HepG2 (cell line): ENCODE measurements at regions not wholly inside any gene's neighbourhood (a gene's known extent, or its start where the extent isn't known, plus 50 kb on each side); places are given as distances from the start of the nearest gene placed in this dataset.

ENCODE experiments used
- ATAC-seq: fragments of 200-7000 bp; cut with Tn5 transposase; 3 replicates; pipeline ENCODE4 v1.9.1; 2020; ENCODE audit warnings: mild to moderate bottlenecking, moderate library complexity
- BruUV-seq: library from RNA; stranded (reverse); fragments of 400-500 nt; replicated peaks from 2 replicates; lab custom pipeline; 2021; lab: Mats Ljungman, UMichigan
- CTCF ChIA-PET: fragments of 300-600 bp; formaldehyde crosslinking; extraction: SDS; loops from one replicate; lab custom pipeline; 2021; ENCODE audit warnings: low total read pairs, inconsistent platforms, low intra/inter-chr PET ratio; lab: Yijun Ruan, JAX
- POLR2A ChIA-PET: fragments of 350-600 bp; sonication (Branson Sonifier 250); formaldehyde crosslinking; loops from one replicate; lab custom pipeline; 2020; ENCODE audit warnings: antibody characterized with exemption, inconsistent platforms; lab: Yijun Ruan, JAX
- DNase-seq: peaks from one replicate; pipeline ENCODE4 v3.0.0-alpha.2; 2015; ENCODE audit warnings: low spot score
- FAIRE-seq: peaks from 3 replicates; lab custom pipeline; 2011; peaks lifted over from hg19 to GRCh38; lab: Jason Lieb, UNC
- H2AFZ ChIP-seq: one replicate; pipeline ENCODE4 v1.6.1; 2011; ENCODE audit warnings: low read length, inconsistent platforms
- H3K27ac ChIP-seq: fragments of 300-600 bp; 3 replicates; pipeline ENCODE4 v1.8.0; 2011; ENCODE audit warnings: mixed run types, mild to moderate bottlenecking, mixed read lengths, low read length, inconsistent platforms; ENCODE audit not compliant: insufficient read depth; ENCODE audit errors: extremely low read length
- H3K27me3 ChIP-seq, 2 experiments: fragments of 200-600 bp in 1 of 2; 2 replicates in 1 of 2; 3 replicates in 1 of 2; pipeline versions ENCODE4 v1.6.0 to v1.8.0; 2011; ENCODE audit warnings: low read length in 2 of 2, mild to moderate bottlenecking in 2 of 2, moderate library complexity in 2 of 2, inconsistent platforms in 1 of 2; ENCODE audit not compliant: insufficient read depth in 2 of 2, control insufficient read depth in 1 of 2
- H3K36me3 ChIP-seq, 2 experiments: fragments of 200-600 bp in 1 of 2; replicated peaks in 1 of 2; 2 replicates in 1 of 2; 3 replicates in 1 of 2; pipeline versions ENCODE4 v1.5.1 to v1.8.0; 2011; ENCODE audit warnings: low read length in 2 of 2, inconsistent platforms in 1 of 2; ENCODE audit not compliant: insufficient read depth in 2 of 2, control insufficient read depth in 1 of 2
- H3K4me1 ChIP-seq: 2 replicates; pipeline ENCODE4 v1.5.1; 2012; ENCODE audit warnings: low read length, inconsistent platforms; ENCODE audit not compliant: insufficient read depth
- H3K4me2 ChIP-seq: 2 replicates; pipeline ENCODE4 v1.6.0; 2011; ENCODE audit warnings: low read depth, low read length, inconsistent platforms
- H3K4me3 ChIP-seq, 3 experiments: fragments of 200-600 bp in 1 of 3; sonication (generic), shearing (Covaris generic) in 1 of 3; replicated peaks in 1 of 3; 2 replicates each; pipeline ENCODE4 v1.5.1; 2011 to 2016; ENCODE audit warnings: low read length in 3 of 3, inconsistent platforms in 2 of 3, low read depth in 2 of 3, mild to moderate bottlenecking in 2 of 3, control low read depth in 1 of 3, mixed read lengths in 1 of 3; ENCODE audit not compliant: insufficient read depth in 1 of 3
- H3K79me2 ChIP-seq: one replicate; pipeline ENCODE4 v1.6.1; 2011; ENCODE audit warnings: low read length, inconsistent platforms; ENCODE audit not compliant: insufficient read depth
- H3K9ac ChIP-seq: 2 replicates; pipeline ENCODE4 v1.6.0; 2011; ENCODE audit warnings: mild to moderate bottlenecking, low read depth, low read length, inconsistent platforms; ENCODE audit not compliant: insufficient read depth
- H3K9me3 ChIP-seq: 2 replicates; pipeline ENCODE4 v1.5.1; 2012; ENCODE audit warnings: mild to moderate bottlenecking, low read length
- H4K20me1 ChIP-seq: 2 replicates; pipeline ENCODE4 v1.6.0; 2011; ENCODE audit warnings: inconsistent platforms, mild to moderate bottlenecking, low read length, moderate library complexity; ENCODE audit not compliant: insufficient read depth
- ATF7 ChIP-seq, 2 experiments: fragments of 450-650 bp in 1 of 2; sonication (generic) in 1 of 2; formaldehyde crosslinking in 1 of 2; IDR thresholded peaks; 2 replicates each; pipeline versions ENCODE4 v1.4.0 to v1.6.1; 2016 to 2020; ENCODE audit warnings: antibody characterized with exemption in 1 of 2, mild to moderate bottlenecking in 1 of 2, missing genetic modification reagents in 1 of 2
- HOXA7 ChIP-seq: sonication (generic); formaldehyde crosslinking; IDR thresholded peaks from 2 replicates; pipeline ENCODE4 v1.8.1; 2022; ENCODE audit warnings: mild to moderate bottlenecking, missing genetic modification reagents, moderate library complexity
- MEIS2 ChIP-seq: sonication (generic); formaldehyde crosslinking; IDR thresholded peaks from 2 replicates; pipeline ENCODE4 v1.9.0; 2021; ENCODE audit warnings: mild to moderate bottlenecking, missing genetic modification reagents
- RBM22 ChIP-seq: fragments of 200-400 bp; formaldehyde crosslinking; optimal IDR thresholded peaks from 2 replicates; pipeline ENCODE3; 2017; ENCODE audit warnings: mild to moderate bottlenecking, low read length, moderate library complexity
- TBX3 ChIP-seq: fragments of 450-650 bp; IDR thresholded peaks from 2 replicates; pipeline ENCODE4 v1.6.1; 2017; ENCODE audit warnings: antibody characterized with exemption, mild to moderate bottlenecking, inconsistent platforms, borderline replicate concordance
- ZFY ChIP-seq: sonication (generic); formaldehyde crosslinking; IDR thresholded peaks from 2 replicates; pipeline ENCODE4 v1.4.0; 2020; ENCODE audit warnings: missing genetic modification reagents
- ZNF143 ChIP-seq: sonication (generic); formaldehyde crosslinking; IDR thresholded peaks from 2 replicates; pipeline ENCODE4 v1.4.0; 2020; ENCODE audit warnings: missing genetic modification reagents
- ZNF720 ChIP-seq: sonication (generic); formaldehyde crosslinking; IDR thresholded peaks from 2 replicates; pipeline ENCODE4 v1.4.0; 2020; ENCODE audit warnings: missing genetic modification reagents
- WGBS: methylation state at CpG from one replicate; pipeline ENCODE4 v1.1.6; 2017; ENCODE audit warnings: low lambda C conversion rate; 5-methylcytosine and 5-hydroxymethylcytosine counted together
- in situ Hi-C: cut with HindIII; loops from 2 replicates; pipeline ENCODE4 v1.10.0; 2017; ENCODE audit warnings: low pct_unique_long_range_greater_than_20kb; ENCODE audit not compliant: extremely low pct_ligation_motif_present
- intact Hi-C: fragments of 100-400 bp; cut with micrococcal nuclease; formaldehyde crosslinking; loops from one replicate; pipeline ENCODE4 v1.10.0; 2022; ENCODE audit not compliant: unreplicated experiment

DNA sequence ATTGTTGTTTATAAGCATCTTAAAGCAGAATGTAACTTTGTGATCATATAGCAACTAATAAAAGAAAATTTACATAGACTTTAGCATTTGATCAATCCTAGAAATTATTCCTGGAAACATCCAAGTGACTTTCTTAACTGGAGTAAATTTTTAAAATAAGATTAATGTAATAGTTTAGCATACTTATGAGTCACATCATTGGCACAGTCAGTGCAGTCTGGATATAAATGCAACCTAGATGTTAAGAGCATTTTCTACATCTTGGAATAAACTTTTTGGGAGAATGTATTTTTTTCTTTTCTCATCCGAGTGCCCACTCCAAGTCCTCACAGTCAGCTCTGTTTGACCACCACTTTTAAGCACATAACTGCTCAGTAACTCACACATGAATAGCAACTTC, 324.6 kb upstream of the PLSCR5 start:
- H2AFZ ChIP-seq, result no peak overlapping the region
- ChIA-PET CTCF (no interaction called here), POLR2A (no interaction called here)
- no peak overlapping the region for H3K4me2 ChIP-seq
- TF ChIP-seq MEIS2 (CRISPR knock-in tag), result no peak
- no peak for TF ChIP-seq TBX3
- no peak for TF ChIP-seq ZFY (CRISPR knock-in tag)
- H3K79me2 ChIP-seq, result no peaks in the 10 kb centered on the region
- no peaks in the 10 kb centered on the region for H3K27me3 ChIP-seq
- FAIRE-seq (no peak), ATAC-seq (no peak), DNase-seq (no peak)
- no peak overlapping the region for H3K27ac ChIP-seq
- no peaks in the 10 kb centered on the region for H3K4me1 ChIP-seq
- no peaks in the 10 kb centered on the region for H3K9me3 ChIP-seq
- H3K9ac ChIP-seq, result no peak overlapping the region
- H4K20me1 ChIP-seq, result no peaks in the 10 kb centered on the region
- no TSS peak for BruUV-seq
- H3K4me3 ChIP-seq, result no peak overlapping the region
- no peaks in the 10 kb centered on the region for H3K36me3 ChIP-seq
- 0% methylated on average over 1 of the region's 1 CpG for WGBS
- in situ Hi-C loops, result no loop called here
- intact Hi-C loops, result no loop called here

DNA sequence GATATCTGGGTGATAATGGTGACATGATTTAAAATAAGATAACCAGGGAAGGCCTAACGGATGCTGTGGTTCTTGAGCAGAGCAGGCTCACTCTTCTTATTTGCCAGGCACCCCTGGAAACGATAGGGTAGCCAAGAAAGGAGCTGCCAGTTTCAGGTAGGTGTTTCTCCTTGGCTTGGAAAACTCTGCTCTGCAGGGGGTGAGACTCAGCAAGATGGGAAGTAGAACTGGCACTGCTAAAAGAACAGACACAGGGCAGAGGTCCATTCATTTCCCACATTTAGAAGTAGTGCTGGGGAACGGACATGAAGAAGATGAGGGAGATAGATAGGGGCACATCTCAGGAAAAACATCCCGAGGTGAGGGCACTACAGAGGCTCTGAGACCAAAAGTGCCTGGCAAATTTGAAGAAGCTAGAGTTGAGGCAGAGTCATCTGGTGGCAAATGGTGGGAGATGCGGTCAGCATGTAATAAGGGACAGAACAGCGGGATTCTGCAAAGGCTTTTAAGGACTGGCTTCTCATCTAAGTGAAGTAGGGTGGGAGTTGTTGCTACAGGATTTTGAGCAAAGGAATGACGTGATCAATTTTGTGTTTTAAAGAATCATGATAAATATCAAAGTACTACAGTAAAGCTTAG, 323.4 kb upstream of the PLSCR5 start:
- TF ChIP-seq RBM22 (no peak), ATF7 (IDR thresholded peaks at IDR 0.05) (peak; percentile 30), ATF7 (CRISPR knock-in tag; IDR thresholded peaks at IDR 0.05) (no peak), ZNF143 (CRISPR knock-in tag) (no peak), ZNF720 (no peak), HOXA7 (CRISPR knock-in tag) (no peak)
- TF ChIP-seq, all 625 proteins: peak for 1
- POLR2A ChIA-PET, result no interaction called here
- FAIRE-seq (no peak), DNase-seq (no peak), ATAC-seq (no peak)
- Histone ChIP-seq H3K27me3 (no peaks in the 10 kb centered on the region), H3K4me2 (no peak overlapping the region), H3K4me1 (no peaks in the 10 kb centered on the region), H3K9me3 (no peaks in the 10 kb centered on the region), H3K9ac (no peak overlapping the region), H3K27ac (no peak overlapping the region), H2AFZ (no peak overlapping the region), H3K4me3 (no peak overlapping the region), H3K36me3 (no peaks in the 10 kb centered on the region), H3K79me2 (no peaks in the 10 kb centered on the region), H4K20me1 (no peaks in the 10 kb centered on the region)
- intact Hi-C loops, result no loop called here
- in situ Hi-C loops, result no loop called here
- BruUV-seq, result no TSS peak
- CTCF ChIA-PET, result no interaction called here
- WGBS, result 26% methylated on average over 7 of the region's 7 CpGs
